Liver (tissue), 3 donors: ENCODE measurements at regions not wholly inside any gene's neighbourhood (a gene's known extent, or its start where the extent isn't known, plus 50 kb on each side); places are given as distances from the start of the nearest gene placed in this dataset.

Experiments
- EGR1 ChIP-seq, 2 donors: IDR thresholded peaks; 2 replicates each; pipeline ENCODE4 v1.6.1; 2016 to 2018; ENCODE audit warnings: antibody characterized with exemption in 2 of 2, low read depth in 2 of 2
- GABPA ChIP-seq, 2 donors: IDR thresholded peaks in 1 of 2; conservative IDR thresholded peaks in 1 of 2; 2 replicates each; pipeline ENCODE4 v1.6.1; 2016; ENCODE audit warnings: antibody characterized with exemption in 2 of 2, mild to moderate bottlenecking in 1 of 2, moderate library complexity in 1 of 2
- HNF4A ChIP-seq, 2 donors: conservative IDR thresholded peaks; 2 replicates each; pipeline ENCODE4 v1.6.1; 2016; ENCODE audit warnings: antibody characterized with exemption in 2 of 2, mild to moderate bottlenecking in 2 of 2
- RAD21 ChIP-seq, 2 donors: IDR thresholded peaks; 2 replicates each; pipeline ENCODE4 v1.6.1; 2016; ENCODE audit warnings: antibody characterized with exemption in 2 of 2, mild to moderate bottlenecking in 2 of 2
- SP1 ChIP-seq: IDR thresholded peaks from 2 replicates; pipeline ENCODE4 v1.6.1; 2018; ENCODE audit warnings: antibody characterized with exemption, mild to moderate bottlenecking
- TAF1 ChIP-seq: conservative IDR thresholded peaks from 2 replicates; pipeline ENCODE4 v1.6.1; 2016; ENCODE audit warnings: antibody characterized with exemption, mild to moderate bottlenecking
- YY1 ChIP-seq: IDR thresholded peaks from 2 replicates; pipeline ENCODE4 v1.6.1; 2016; ENCODE audit warnings: antibody characterized with exemption, mild to moderate bottlenecking
- TF ChIP-seq, protein P1 (sequence below): fragments of 150-350 bp; IDR thresholded peaks from 2 replicates; pipeline ENCODE4 v1.5.1; 2017; ENCODE audit warnings: improper control_type of control experiment, low read depth, low read length; ENCODE audit not compliant: missing input control
- TF ChIP-seq, protein P2 (sequence below): IDR thresholded peaks from 2 replicates; pipeline ENCODE4 v1.6.1; 2016; ENCODE audit warnings: antibody characterized with exemption
- TF ChIP-seq, protein P3 (sequence below): IDR thresholded peaks from 2 replicates; pipeline ENCODE4 v1.6.1; 2016; ENCODE audit warnings: antibody characterized with exemption, mild to moderate bottlenecking
- TF ChIP-seq, protein P4 (sequence below): IDR thresholded peaks from 2 replicates; pipeline ENCODE4 v1.6.1; 2016; ENCODE audit warnings: antibody characterized with exemption
- donor health status: healthy.
- donor health status: healthy.

DNA sequence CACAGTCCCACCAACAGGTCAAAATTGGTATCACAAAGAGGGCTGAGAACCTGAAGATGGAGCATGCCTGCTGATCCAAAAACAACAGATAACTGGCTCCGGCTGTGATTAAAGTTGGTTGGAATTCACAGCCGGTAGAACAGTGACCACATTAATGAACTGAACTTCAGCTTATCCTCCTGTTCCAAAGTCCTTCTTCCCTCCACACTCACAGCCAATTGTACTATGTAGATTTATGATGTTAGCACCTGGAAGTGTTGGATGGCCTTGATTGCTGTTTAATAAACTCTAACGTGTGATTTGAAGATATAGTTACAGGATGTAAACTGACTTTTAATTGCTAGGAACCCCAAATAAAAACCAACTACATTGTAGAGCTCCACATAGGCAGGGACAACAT, 367.3 kb upstream of the FRG2C start:
- TF ChIP-seq GABPA (IDR thresholded peaks at IDR 0.05 in 1 of 2, conservative IDR thresholded peaks at IDR 0.05 in 1 of 2) (no peak), EGR1 (IDR thresholded peaks at IDR 0.05; ENCODE audit: low read depth in 2 of 2) (no peak), SP1 (no peak), TAF1 (no peak), YY1 (no peak), RAD21 (IDR thresholded peaks at IDR 0.05) (no peak), HNF4A (conservative IDR thresholded peaks at IDR 0.05) (no peak)
- TF ChIP-seq, protein P1, sequence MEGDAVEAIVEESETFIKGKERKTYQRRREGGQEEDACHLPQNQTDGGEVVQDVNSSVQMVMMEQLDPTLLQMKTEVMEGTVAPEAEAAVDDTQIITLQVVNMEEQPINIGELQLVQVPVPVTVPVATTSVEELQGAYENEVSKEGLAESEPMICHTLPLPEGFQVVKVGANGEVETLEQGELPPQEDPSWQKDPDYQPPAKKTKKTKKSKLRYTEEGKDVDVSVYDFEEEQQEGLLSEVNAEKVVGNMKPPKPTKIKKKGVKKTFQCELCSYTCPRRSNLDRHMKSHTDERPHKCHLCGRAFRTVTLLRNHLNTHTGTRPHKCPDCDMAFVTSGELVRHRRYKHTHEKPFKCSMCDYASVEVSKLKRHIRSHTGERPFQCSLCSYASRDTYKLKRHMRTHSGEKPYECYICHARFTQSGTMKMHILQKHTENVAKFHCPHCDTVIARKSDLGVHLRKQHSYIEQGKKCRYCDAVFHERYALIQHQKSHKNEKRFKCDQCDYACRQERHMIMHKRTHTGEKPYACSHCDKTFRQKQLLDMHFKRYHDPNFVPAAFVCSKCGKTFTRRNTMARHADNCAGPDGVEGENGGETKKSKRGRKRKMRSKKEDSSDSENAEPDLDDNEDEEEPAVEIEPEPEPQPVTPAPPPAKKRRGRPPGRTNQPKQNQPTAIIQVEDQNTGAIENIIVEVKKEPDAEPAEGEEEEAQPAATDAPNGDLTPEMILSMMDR = no peak
- TF ChIP-seq, protein P2, sequence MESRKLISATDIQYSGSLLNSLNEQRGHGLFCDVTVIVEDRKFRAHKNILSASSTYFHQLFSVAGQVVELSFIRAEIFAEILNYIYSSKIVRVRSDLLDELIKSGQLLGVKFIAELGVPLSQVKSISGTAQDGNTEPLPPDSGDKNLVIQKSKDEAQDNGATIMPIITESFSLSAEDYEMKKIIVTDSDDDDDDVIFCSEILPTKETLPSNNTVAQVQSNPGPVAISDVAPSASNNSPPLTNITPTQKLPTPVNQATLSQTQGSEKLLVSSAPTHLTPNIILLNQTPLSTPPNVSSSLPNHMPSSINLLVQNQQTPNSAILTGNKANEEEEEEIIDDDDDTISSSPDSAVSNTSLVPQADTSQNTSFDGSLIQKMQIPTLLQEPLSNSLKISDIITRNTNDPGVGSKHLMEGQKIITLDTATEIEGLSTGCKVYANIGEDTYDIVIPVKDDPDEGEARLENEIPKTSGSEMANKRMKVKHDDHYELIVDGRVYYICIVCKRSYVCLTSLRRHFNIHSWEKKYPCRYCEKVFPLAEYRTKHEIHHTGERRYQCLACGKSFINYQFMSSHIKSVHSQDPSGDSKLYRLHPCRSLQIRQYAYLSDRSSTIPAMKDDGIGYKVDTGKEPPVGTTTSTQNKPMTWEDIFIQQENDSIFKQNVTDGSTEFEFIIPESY = no peak
- TF ChIP-seq, protein P3, sequence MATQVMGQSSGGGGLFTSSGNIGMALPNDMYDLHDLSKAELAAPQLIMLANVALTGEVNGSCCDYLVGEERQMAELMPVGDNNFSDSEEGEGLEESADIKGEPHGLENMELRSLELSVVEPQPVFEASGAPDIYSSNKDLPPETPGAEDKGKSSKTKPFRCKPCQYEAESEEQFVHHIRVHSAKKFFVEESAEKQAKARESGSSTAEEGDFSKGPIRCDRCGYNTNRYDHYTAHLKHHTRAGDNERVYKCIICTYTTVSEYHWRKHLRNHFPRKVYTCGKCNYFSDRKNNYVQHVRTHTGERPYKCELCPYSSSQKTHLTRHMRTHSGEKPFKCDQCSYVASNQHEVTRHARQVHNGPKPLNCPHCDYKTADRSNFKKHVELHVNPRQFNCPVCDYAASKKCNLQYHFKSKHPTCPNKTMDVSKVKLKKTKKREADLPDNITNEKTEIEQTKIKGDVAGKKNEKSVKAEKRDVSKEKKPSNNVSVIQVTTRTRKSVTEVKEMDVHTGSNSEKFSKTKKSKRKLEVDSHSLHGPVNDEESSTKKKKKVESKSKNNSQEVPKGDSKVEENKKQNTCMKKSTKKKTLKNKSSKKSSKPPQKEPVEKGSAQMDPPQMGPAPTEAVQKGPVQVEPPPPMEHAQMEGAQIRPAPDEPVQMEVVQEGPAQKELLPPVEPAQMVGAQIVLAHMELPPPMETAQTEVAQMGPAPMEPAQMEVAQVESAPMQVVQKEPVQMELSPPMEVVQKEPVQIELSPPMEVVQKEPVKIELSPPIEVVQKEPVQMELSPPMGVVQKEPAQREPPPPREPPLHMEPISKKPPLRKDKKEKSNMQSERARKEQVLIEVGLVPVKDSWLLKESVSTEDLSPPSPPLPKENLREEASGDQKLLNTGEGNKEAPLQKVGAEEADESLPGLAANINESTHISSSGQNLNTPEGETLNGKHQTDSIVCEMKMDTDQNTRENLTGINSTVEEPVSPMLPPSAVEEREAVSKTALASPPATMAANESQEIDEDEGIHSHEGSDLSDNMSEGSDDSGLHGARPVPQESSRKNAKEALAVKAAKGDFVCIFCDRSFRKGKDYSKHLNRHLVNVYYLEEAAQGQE = no peak
- TF ChIP-seq, protein P4, sequence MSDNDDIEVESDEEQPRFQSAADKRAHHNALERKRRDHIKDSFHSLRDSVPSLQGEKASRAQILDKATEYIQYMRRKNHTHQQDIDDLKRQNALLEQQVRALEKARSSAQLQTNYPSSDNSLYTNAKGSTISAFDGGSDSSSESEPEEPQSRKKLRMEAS = no peak
